GM12878 (cell line): ENCODE measurements at regions not wholly inside any gene's neighbourhood (a gene's known extent, or its start where the extent isn't known, plus 50 kb on each side); places are given as distances from the start of the nearest gene placed in this dataset.

Experiments used
- ATAC-seq: fragments of 200-7000 bp; cut with Tn5 transposase; 3 replicates; pipeline ENCODE4 v1.9.1; 2020; ENCODE audit warnings: mild to moderate bottlenecking, moderate library complexity
- BruUV-seq: library from RNA; stranded (reverse); fragments of 400-500 nt; replicated peaks from 2 replicates; lab custom pipeline; 2021; lab: Mats Ljungman, UMichigan
- CTCF ChIA-PET: fragments of 300-600 bp; sonication (Branson Sonifier 250); formaldehyde crosslinking; extraction: SDS; loops from one replicate; lab custom pipeline; 2021; ENCODE audit warnings: inconsistent platforms; lab: Yijun Ruan, JAX
- POLR2A ChIA-PET: fragments of 350-600 bp; formaldehyde crosslinking; extraction: SDS; loops from one replicate; lab custom pipeline; 2021; ENCODE audit warnings: inconsistent platforms; lab: Charles Lee
- RAD21 ChIA-PET: fragments of 300-600 bp; sonication (Branson Sonifier 250); formaldehyde crosslinking; loops from one replicate; lab custom pipeline; 2023; ENCODE audit warnings: antibody characterized with exemption; ENCODE audit not compliant: unreplicated experiment; lab: Charles Lee
- SMC1A ChIA-PET: fragments of 300-600 bp; sonication (Branson Sonifier 250); formaldehyde crosslinking; loops from one replicate; lab custom pipeline; 2023; ENCODE audit not compliant: unreplicated experiment, uncharacterized antibody; lab: Charles Lee
- DNase-seq: peaks from one replicate; pipeline ENCODE4 v3.0.0-alpha.2; 2011; ENCODE audit warnings: low read depth, low spot score
- FAIRE-seq: peaks from 3 replicates; lab custom pipeline; 2011; peaks lifted over from hg19 to GRCh38; lab: Jason Lieb, UNC
- H2AFZ ChIP-seq: 2 replicates; pipeline ENCODE4 v1.6.0; 2011; ENCODE audit warnings: low read depth, low read length, control low read depth; ENCODE audit not compliant: control insufficient read depth
- H3K27ac ChIP-seq: 2 replicates; pipeline ENCODE4 v1.5.1; 2011; ENCODE audit warnings: control low read depth; ENCODE audit not compliant: control insufficient read depth, insufficient read depth
- H3K27me3 ChIP-seq, 2 experiments: replicated peaks in 1 of 2; 2 replicates each; pipeline versions ENCODE4 v1.6.0 to v1.6.1; 2011; ENCODE audit warnings: low read length in 1 of 2; ENCODE audit not compliant: control insufficient read depth in 2 of 2, insufficient read depth in 2 of 2
- H3K36me3 ChIP-seq, 2 experiments: 2 replicates each; pipeline ENCODE4 v1.5.1; 2011; ENCODE audit warnings: low read length in 1 of 2; ENCODE audit not compliant: control insufficient read depth in 2 of 2, insufficient read depth in 2 of 2
- H3K4me1 ChIP-seq: 2 replicates; pipeline ENCODE4 v1.6.1; 2011; ENCODE audit warnings: mild to moderate bottlenecking, low read length, moderate library complexity, mixed read lengths; ENCODE audit not compliant: control insufficient read depth, insufficient read depth
- H3K4me2 ChIP-seq: 2 replicates; pipeline ENCODE4 v1.6.0; 2011; ENCODE audit warnings: control low read depth; ENCODE audit not compliant: control insufficient read depth, insufficient read depth
- H3K4me3 ChIP-seq: fragments of 200-600 bp; sonication (generic); 2 replicates; pipeline ENCODE4 v1.5.1; 2016
- H3K79me2 ChIP-seq: 2 replicates; pipeline ENCODE4 v1.6.0; 2011; ENCODE audit warnings: low read length; ENCODE audit not compliant: control insufficient read depth, insufficient read depth
- H3K9ac ChIP-seq: 2 replicates; pipeline ENCODE4 v1.8.0; 2011; ENCODE audit warnings: low read length, control low read depth, mixed read lengths; ENCODE audit not compliant: control insufficient read depth, insufficient read depth
- H3K9me3 ChIP-seq: replicated peaks from 3 replicates; pipeline ENCODE4 v1.5.1; 2011; ENCODE audit warnings: mild to moderate bottlenecking, low read length; ENCODE audit not compliant: control insufficient read depth, insufficient read depth
- H4K20me1 ChIP-seq: 2 replicates; pipeline ENCODE4 v1.6.0; 2011; ENCODE audit not compliant: control insufficient read depth, insufficient read depth
- BACH1 ChIP-seq: fragments of 450-650 bp; IDR thresholded peaks from 2 replicates; pipeline ENCODE4 v1.6.1; 2017; ENCODE audit warnings: mild to moderate bottlenecking, borderline replicate concordance
- BRCA1 ChIP-seq: IDR thresholded peaks from 2 replicates; pipeline ENCODE4 v1.6.1; 2011; ENCODE audit warnings: low read depth, low read length, improper control_type of control experiment
- CHD2 ChIP-seq: IDR thresholded peaks from 2 replicates; pipeline ENCODE4 v1.6.1; 2011; ENCODE audit warnings: low read depth, low read length, improper control_type of control experiment, borderline replicate concordance
- ETV6 ChIP-seq, 2 experiments: fragments of 450-650 bp in 1 of 2; IDR thresholded peaks in 1 of 2; conservative IDR thresholded peaks in 1 of 2; 2 replicates each; pipeline ENCODE4 v1.6.1; 2014; ENCODE audit warnings: antibody characterized with exemption in 1 of 2, borderline replicate concordance in 1 of 2, low read depth in 1 of 2, mild to moderate bottlenecking in 1 of 2, moderate library complexity in 1 of 2
- HCFC1 ChIP-seq: fragments of 150-350 bp; IDR thresholded peaks from 2 replicates; pipeline ENCODE4 v1.6.1; 2014; ENCODE audit warnings: low read length
- IKZF1 ChIP-seq: fragments of 450-650 bp; conservative IDR thresholded peaks from 2 replicates; pipeline ENCODE4 v1.6.1; 2017; ENCODE audit warnings: antibody characterized with exemption, mild to moderate bottlenecking
- KAT2A ChIP-seq: conservative IDR thresholded peaks from 2 replicates; pipeline ENCODE4 v1.6.1; 2011; ENCODE audit warnings: low read depth, low read length; ENCODE audit not compliant: control insufficient read depth
- MEF2B ChIP-seq: fragments of 450-650 bp; IDR thresholded peaks from 2 replicates; pipeline ENCODE4 v1.6.1; 2018; ENCODE audit warnings: mild to moderate bottlenecking, moderate library complexity; ENCODE audit not compliant: partially characterized antibody, poor library complexity, severe bottlenecking
- PML ChIP-seq: IDR thresholded peaks from 2 replicates; pipeline ENCODE4 v1.6.1; 2012; ENCODE audit warnings: low read length, inconsistent platforms
- SMC3 ChIP-seq: IDR thresholded peaks from 2 replicates; pipeline ENCODE4 v1.6.1; 2011; ENCODE audit warnings: low read length, improper control_type of control experiment, borderline replicate concordance
- TCF12 ChIP-seq: IDR thresholded peaks from 2 replicates; pipeline ENCODE4 v1.6.1; 2011; ENCODE audit warnings: low read depth, mild to moderate bottlenecking, low read length
- ZBTB33 ChIP-seq: fragments of 450-650 bp; IDR thresholded peaks from 2 replicates; pipeline ENCODE4 v1.6.1; 2017; ENCODE audit warnings: mild to moderate bottlenecking
- ZNF217 ChIP-seq: fragments of 450-650 bp; IDR thresholded peaks from 2 replicates; pipeline ENCODE4 v1.6.1; 2017; ENCODE audit warnings: antibody characterized with exemption, mild to moderate bottlenecking
- WGBS: methylation state at CpG from one replicate; pipeline ENCODE4 v1.1.6; 2016; ENCODE audit warnings: low lambda C conversion rate; ENCODE audit not compliant: insufficient replicate concordance, insufficient coverage; ENCODE audit errors: missing lambda C conversion rate; 5-methylcytosine and 5-hydroxymethylcytosine counted together
- in situ Hi-C: fragments of 300-500 bp; cut with MboI; formaldehyde crosslinking; loops from 9 replicates; pipeline ENCODE4 v1.14.3; 2018; ENCODE audit warnings: mixed read lengths
- intact Hi-C: fragments of 100-400 bp; cut with micrococcal nuclease; formaldehyde crosslinking; loops from one replicate; pipeline ENCODE4 v1.14.2; 2022; ENCODE audit not compliant: unreplicated experiment

DNA sequence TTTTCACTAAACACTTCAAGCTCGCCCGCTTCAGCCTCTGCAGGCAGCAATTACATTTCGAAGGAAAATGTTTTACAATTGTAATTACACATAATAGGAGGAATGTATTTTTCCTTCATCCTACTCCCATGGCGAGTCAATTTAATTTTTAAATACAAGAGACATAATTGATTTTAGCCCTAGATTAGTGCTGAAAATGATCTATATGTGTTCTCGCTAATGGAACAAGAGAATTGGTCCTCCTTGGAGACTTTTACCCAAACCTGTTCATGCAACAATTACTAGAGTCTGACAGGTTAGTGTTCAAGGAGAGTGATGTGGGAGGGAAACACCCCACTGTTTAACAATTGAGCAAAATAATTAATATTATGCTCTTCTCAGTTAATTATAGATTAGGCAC, 509.4 kb upstream of the SETBP1 start (continued):
- TF ChIP-seq ZBTB33 (no peak), ETV6 (conservative IDR thresholded peaks at IDR 0.05 in 1 of 2, IDR thresholded peaks at IDR 0.05 in 1 of 2; ENCODE audit: borderline replicate concordance in 1 of 2, low read depth in 1 of 2) (no peak), CHD2 (no peak), ZNF217 (no peak), TCF12 (no peak), MEF2B (no peak), SMC3 (no peak)
- TF ChIP-seq, all 136 proteins: peak for 0

DNA sequence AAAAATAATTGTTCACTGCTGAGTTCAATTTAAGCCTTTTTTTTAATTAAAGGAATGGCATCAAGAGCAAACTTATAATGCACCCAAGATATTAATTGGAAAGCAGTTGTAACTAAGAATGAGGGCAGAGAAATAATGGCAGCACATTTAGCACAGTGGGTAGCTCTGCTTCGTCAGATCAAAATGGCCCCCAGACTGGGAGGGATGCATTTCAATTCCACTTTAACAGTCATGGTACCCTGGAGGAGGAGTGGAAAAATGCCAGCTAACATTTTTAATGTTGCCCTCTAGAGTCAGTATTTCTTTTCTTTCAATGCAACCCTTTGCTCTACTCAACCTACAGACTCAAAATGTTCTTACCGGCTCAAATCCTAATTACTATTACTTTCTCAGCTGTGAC, 504.8 kb upstream of the SETBP1 start:
- ChIA-PET CTCF (no interaction called here), POLR2A (no interaction called here), SMC1A (no interaction called here), RAD21 (no interaction called here)
- Histone ChIP-seq H2AFZ (no peak overlapping the region), H4K20me1 (no peaks in the 10 kb centered on the region), H3K27me3 (no peaks in the 10 kb centered on the region), H3K9me3 (no peaks in the 10 kb centered on the region), H3K79me2 (no peaks in the 10 kb centered on the region), H3K9ac (no peak overlapping the region), H3K36me3 (no peaks in the 10 kb centered on the region), H3K4me1 (no peaks in the 10 kb centered on the region), H3K27ac (no peak overlapping the region), H3K4me2 (no peak overlapping the region), H3K4me3 (no peak overlapping the region)
- in situ Hi-C loops, result no loop called here
- FAIRE-seq (no peak), ATAC-seq (no peak), DNase-seq (no peak)
- TF ChIP-seq KAT2A, result no peak
- no peak for TF ChIP-seq IKZF1
- TF ChIP-seq HCFC1, result no peak
- no peak for TF ChIP-seq PML
- TF ChIP-seq BACH1, result no peak
- TF ChIP-seq BRCA1, result no peak
- BruUV-seq, result no TSS peak
- intact Hi-C loops, result no loop called here
- WGBS, result 47% methylated on average over 2 of the region's 2 CpGs
